ENCODE measurements at regions not wholly inside any gene's neighbourhood (a gene's known extent, or its start where the extent isn't known, plus 50 kb on each side); places are given as distances from the start of the nearest gene placed in this dataset.

- ATAC-seq, result no peak
- Histone ChIP-seq H3K36me3 (ENCODE audit: control insufficient read depth, insufficient read depth, low read length) (no peaks in the 10 kb centered on the region), H3K79me2 (ENCODE audit: control insufficient read depth, insufficient read depth, low read length) (no peaks in the 10 kb centered on the region), H4K20me1 (replicated peaks; ENCODE audit: control insufficient read depth, insufficient read depth, low read length) (no peaks in the 10 kb centered on the region), H2AFZ (ENCODE audit: low read depth, low read length) (no peak overlapping the region), H3K4me3 (no peak overlapping the region), H3K27me3 (ENCODE audit: control insufficient read depth in 2 of 2, insufficient read depth in 2 of 2, low read length in 2 of 2) (no peaks in the 10 kb centered on the region), H3K27ac (ENCODE audit: extremely low read depth, low read depth, low read length) (no peak overlapping the region), H3K9me1 (ENCODE audit: control insufficient read depth, insufficient read depth, low read length) (no peaks in the 10 kb centered on the region), H3K9me3 (replicated peaks; ENCODE audit: control insufficient read depth, insufficient read depth, low read depth, low read length) (0 out of 2 replicates have a peak, but pooled peaks cover 2% of the 10 kb centered on the region), H3K4me2 (ENCODE audit: insufficient read depth, low read length) (no peak overlapping the region), H3K4me1 (replicated peaks in 1 of 2; ENCODE audit: control insufficient read depth in 2 of 2, insufficient read depth in 2 of 2, low read length in 2 of 2) (no peaks in the 10 kb centered on the region), H3K9ac (ENCODE audit: insufficient read depth in 1 of 2, low read depth in 2 of 2, low read length in 2 of 2) (no peak overlapping the region)
- FAIRE-seq, result no peak
- ChIA-PET POLR2A (interaction anchor here (0.6 kb wide), 1 partner anchor 307 kb away, joined by 3 read pairs; no protein-coding TSS in a partner anchor), CTCF (ENCODE audit: low intra/inter-chr PET ratio) (no interaction called here)
- 1% methylated on average over 6 of the region's 6 CpGs for WGBS (ENCODE audit: insufficient coverage, low coverage, missing lambda C conversion rate)
- in situ Hi-C loops (cut with MboI) (no loop called here), intact Hi-C loops (cut with micrococcal nuclease) (no loop called here)
- DNase-seq (ENCODE audit: extremely low read depth in 1 of 4, low spot score in 3 of 4), result no peak
- no TSS peak for BruUV-seq (replicated peaks)
- TF ChIP-seq, protein P1, sequence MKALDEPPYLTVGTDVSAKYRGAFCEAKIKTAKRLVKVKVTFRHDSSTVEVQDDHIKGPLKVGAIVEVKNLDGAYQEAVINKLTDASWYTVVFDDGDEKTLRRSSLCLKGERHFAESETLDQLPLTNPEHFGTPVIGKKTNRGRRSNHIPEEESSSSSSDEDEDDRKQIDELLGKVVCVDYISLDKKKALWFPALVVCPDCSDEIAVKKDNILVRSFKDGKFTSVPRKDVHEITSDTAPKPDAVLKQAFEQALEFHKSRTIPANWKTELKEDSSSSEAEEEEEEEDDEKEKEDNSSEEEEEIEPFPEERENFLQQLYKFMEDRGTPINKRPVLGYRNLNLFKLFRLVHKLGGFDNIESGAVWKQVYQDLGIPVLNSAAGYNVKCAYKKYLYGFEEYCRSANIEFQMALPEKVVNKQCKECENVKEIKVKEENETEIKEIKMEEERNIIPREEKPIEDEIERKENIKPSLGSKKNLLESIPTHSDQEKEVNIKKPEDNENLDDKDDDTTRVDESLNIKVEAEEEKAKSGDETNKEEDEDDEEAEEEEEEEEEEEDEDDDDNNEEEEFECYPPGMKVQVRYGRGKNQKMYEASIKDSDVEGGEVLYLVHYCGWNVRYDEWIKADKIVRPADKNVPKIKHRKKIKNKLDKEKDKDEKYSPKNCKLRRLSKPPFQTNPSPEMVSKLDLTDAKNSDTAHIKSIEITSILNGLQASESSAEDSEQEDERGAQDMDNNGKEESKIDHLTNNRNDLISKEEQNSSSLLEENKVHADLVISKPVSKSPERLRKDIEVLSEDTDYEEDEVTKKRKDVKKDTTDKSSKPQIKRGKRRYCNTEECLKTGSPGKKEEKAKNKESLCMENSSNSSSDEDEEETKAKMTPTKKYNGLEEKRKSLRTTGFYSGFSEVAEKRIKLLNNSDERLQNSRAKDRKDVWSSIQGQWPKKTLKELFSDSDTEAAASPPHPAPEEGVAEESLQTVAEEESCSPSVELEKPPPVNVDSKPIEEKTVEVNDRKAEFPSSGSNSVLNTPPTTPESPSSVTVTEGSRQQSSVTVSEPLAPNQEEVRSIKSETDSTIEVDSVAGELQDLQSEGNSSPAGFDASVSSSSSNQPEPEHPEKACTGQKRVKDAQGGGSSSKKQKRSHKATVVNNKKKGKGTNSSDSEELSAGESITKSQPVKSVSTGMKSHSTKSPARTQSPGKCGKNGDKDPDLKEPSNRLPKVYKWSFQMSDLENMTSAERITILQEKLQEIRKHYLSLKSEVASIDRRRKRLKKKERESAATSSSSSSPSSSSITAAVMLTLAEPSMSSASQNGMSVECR (CRISPR knock-in tag; IDR thresholded peaks at IDR 0.05), result no peak
- TF ChIP-seq CCAR2 (IDR thresholded peaks at IDR 0.05; ENCODE audit: low read depth, low read length) (no peak), BRCA1 (IDR thresholded peaks at IDR 0.05) (no peak), BRCA1 (CRISPR knock-in tag; IDR thresholded peaks at IDR 0.05) (no peak), FOXJ3 (CRISPR knock-in tag; IDR thresholded peaks at IDR 0.05) (no peak), POLR2A (conservative IDR thresholded peaks at IDR 0.05) (no peak), SIX5 (IDR thresholded peaks at IDR 0.05; ENCODE audit: borderline replicate concordance in 1 of 2, insufficient read depth in 1 of 2, low read depth in 1 of 2, low read length in 2 of 2) (no peak), C11orf30 (IDR thresholded peaks at IDR 0.05; ENCODE audit: low read depth) (no peak), ZNF764 (CRISPR knock-in tag; IDR thresholded peaks at IDR 0.05; ENCODE audit: low read depth) (no peak), THRA (IDR thresholded peaks at IDR 0.05) (no peak)
- TF ChIP-seq, protein P2, sequence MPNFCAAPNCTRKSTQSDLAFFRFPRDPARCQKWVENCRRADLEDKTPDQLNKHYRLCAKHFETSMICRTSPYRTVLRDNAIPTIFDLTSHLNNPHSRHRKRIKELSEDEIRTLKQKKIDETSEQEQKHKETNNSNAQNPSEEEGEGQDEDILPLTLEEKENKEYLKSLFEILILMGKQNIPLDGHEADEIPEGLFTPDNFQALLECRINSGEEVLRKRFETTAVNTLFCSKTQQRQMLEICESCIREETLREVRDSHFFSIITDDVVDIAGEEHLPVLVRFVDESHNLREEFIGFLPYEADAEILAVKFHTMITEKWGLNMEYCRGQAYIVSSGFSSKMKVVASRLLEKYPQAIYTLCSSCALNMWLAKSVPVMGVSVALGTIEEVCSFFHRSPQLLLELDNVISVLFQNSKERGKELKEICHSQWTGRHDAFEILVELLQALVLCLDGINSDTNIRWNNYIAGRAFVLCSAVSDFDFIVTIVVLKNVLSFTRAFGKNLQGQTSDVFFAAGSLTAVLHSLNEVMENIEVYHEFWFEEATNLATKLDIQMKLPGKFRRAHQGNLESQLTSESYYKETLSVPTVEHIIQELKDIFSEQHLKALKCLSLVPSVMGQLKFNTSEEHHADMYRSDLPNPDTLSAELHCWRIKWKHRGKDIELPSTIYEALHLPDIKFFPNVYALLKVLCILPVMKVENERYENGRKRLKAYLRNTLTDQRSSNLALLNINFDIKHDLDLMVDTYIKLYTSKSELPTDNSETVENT (CRISPR knock-in tag; IDR thresholded peaks at IDR 0.05), result no peak
- TF ChIP-seq, protein P3, sequence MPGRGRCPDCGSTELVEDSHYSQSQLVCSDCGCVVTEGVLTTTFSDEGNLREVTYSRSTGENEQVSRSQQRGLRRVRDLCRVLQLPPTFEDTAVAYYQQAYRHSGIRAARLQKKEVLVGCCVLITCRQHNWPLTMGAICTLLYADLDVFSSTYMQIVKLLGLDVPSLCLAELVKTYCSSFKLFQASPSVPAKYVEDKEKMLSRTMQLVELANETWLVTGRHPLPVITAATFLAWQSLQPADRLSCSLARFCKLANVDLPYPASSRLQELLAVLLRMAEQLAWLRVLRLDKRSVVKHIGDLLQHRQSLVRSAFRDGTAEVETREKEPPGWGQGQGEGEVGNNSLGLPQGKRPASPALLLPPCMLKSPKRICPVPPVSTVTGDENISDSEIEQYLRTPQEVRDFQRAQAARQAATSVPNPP (IDR thresholded peaks at IDR 0.05; ENCODE audit: borderline replicate concordance, insufficient read depth, insufficient read length), result no peak
- TF ChIP-seq, protein P4, sequence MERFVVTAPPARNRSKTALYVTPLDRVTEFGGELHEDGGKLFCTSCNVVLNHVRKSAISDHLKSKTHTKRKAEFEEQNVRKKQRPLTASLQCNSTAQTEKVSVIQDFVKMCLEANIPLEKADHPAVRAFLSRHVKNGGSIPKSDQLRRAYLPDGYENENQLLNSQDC (CRISPR knock-in tag; IDR thresholded peaks at IDR 0.05), result no peak
Measured at GRCh38 chr6:165119231-165120020, 190.0 kb downstream of the C6orf118 start.

Measured in K562 (cell line).